ENCODE measurements at regions not wholly inside any gene's neighbourhood (a gene's known extent, or its start where the extent isn't known, plus 50 kb on each side); places are given as distances from the start of the nearest gene placed in this dataset.

DNA sequence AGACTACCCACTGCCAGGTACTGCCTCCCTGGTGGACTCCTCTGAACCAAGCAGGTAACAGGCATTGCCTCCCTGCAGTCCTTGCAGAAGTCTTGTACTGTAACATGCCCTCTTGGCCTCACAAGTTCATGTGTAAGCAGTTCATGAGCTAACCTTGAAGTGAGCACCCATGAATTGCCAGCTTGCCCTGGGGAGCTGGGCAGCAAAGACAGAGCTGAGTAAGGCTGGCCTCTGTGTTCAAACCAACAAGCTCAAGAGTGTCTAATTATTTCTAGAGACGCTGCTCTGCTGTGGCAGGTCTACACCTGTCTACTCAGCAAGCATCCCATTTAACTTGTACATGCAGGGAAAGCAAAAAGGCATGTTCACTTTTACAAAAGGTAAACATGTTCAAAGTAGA, 113.5 kb downstream of the FEM1C start:
- H3K4me3 ChIP-seq (ENCODE audit: low read length): no peak overlapping the region
- DNase-seq (ENCODE audit: low read depth): peak; percentile 49
- TF ChIP-seq, protein P1, sequence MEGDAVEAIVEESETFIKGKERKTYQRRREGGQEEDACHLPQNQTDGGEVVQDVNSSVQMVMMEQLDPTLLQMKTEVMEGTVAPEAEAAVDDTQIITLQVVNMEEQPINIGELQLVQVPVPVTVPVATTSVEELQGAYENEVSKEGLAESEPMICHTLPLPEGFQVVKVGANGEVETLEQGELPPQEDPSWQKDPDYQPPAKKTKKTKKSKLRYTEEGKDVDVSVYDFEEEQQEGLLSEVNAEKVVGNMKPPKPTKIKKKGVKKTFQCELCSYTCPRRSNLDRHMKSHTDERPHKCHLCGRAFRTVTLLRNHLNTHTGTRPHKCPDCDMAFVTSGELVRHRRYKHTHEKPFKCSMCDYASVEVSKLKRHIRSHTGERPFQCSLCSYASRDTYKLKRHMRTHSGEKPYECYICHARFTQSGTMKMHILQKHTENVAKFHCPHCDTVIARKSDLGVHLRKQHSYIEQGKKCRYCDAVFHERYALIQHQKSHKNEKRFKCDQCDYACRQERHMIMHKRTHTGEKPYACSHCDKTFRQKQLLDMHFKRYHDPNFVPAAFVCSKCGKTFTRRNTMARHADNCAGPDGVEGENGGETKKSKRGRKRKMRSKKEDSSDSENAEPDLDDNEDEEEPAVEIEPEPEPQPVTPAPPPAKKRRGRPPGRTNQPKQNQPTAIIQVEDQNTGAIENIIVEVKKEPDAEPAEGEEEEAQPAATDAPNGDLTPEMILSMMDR (IDR thresholded peaks at IDR 0.05; ENCODE audit: insufficient read depth, low read depth, low read length, missing control alignments): no peak

DNA sequence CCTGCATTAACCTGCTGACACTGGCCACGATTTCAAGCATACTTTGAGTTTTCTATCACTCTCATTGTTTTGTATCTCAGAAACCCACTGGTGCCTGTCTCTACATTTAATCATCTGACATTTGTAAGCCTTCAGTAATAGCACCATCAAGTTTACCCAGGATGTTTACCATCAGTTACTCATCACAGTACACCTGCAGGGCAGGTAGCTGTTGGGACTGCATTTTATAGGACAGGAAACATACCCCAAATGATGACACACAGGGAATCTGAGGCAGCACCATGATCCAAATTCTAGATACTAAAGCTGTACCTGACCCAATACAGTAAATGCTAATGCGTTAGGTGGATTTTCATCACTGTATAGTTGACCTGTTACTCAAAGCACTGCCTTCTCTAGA, 114.2 kb downstream of the FEM1C start:
- TF ChIP-seq, protein P1 (IDR thresholded peaks at IDR 0.05; ENCODE audit: insufficient read depth, low read depth, low read length, missing control alignments): no peak
- H3K4me3 ChIP-seq (ENCODE audit: low read length): no peak overlapping the region
- DNase-seq (ENCODE audit: low read depth): peak; percentile 67

DNA sequence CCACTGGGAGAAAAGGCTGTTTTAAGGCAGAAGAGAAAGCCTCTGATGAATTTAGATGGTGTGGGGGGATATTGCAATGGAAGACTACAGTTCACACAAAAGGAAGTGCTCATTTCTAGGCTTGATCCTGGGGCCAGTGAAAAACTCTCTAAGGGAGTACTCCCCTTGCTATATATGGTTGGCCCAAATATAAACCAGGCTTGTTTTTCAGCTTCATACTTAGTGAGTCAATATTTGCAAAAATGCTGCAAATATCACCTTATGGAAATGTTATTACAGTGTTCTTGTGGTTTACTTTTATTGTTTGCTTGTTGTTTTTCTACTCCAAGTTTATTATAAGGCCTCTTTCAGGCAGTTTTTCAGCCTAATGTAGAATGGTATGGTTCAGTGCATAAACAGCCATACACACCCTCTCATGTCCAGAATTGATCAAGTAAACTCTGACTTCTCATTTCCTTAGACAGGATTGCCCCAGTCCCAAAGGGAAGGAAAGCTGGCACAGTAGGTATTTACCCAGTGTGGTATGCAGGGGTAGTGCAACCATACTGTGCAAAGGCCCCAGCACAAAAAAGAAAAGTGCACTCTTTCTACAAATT, 115.1 kb downstream of the FEM1C start:
- no peak for DNase-seq (ENCODE audit: low read depth)
- no peak overlapping the region for H3K4me3 ChIP-seq (ENCODE audit: low read length)
- TF ChIP-seq, protein P1 (IDR thresholded peaks at IDR 0.05; ENCODE audit: insufficient read depth, low read depth, low read length, missing control alignments): no peak

DNA sequence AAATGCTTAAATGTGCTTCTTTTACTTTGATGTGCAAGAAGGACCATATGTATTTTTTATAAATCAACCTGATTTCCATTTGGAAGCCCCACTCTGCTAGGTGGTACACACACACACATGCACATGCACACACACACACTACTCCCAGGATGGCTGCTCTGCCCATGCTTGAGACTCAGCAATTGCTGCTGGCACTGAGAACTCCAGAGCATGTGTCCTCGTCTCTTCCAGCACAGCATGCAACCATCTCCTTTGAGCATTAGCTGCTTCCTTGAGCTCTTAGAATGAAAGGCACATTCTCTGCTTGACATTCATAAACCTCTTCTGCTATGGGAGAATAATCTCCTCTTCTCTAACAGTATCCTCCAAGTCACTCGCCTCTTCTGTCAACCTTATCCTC, 115.9 kb downstream of the FEM1C start:
- TF ChIP-seq, protein P1 (IDR thresholded peaks at IDR 0.05; ENCODE audit: insufficient read depth, low read depth, low read length, missing control alignments): no peak
- no peak for DNase-seq (ENCODE audit: low read depth)
- no peak overlapping the region for H3K4me3 ChIP-seq (ENCODE audit: low read length)

DNA sequence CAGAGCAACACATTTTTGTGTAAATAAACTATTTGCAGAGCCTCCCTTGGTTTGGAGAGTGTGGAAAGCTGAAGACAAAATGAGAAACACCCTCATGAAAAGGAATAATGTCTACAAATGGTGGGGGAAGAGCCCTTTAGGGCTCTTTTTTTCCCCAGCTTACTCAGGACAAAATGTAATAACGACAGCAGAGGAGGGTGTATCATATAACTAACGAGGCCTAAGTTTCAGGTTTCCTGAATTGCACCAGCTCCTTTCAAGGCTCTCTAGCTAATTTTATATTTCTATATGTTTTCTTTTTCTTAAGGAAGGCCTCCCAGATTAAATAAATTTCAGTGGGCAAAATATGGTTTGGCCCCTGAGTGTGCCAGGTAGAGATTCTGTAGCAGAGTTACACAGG, 116.3 kb downstream of the FEM1C start:
- no peak for DNase-seq (ENCODE audit: low read depth)
- H3K4me3 ChIP-seq (ENCODE audit: low read length): no peak overlapping the region
- TF ChIP-seq, protein P1 (IDR thresholded peaks at IDR 0.05; ENCODE audit: insufficient read depth, low read depth, low read length, missing control alignments): no peak

DNA sequence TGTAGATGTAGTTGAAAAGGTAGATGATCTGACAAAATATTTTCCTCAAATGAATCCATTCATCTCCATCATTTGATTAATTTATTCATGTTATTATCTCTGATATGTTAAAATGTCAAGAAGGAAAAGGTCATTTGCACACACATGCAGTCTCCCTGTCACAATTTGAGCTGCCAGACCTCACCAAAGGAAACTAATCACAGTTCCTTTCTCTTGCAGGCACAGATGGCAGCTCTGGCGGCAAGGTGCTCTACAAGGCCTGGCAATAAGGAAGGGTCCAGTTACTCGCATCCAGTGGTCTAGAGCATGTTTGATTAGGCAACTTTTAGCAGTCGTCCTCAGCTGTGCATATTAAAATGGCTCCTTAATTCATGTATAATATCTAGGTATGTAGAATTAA, 120.1 kb downstream of the FEM1C start:
- DNase-seq (ENCODE audit: low read depth): no peak
- no peak overlapping the region for H3K4me3 ChIP-seq (ENCODE audit: low read length)
- TF ChIP-seq, protein P1 (IDR thresholded peaks at IDR 0.05; ENCODE audit: insufficient read depth, low read depth, low read length, missing control alignments): no peak

DNA sequence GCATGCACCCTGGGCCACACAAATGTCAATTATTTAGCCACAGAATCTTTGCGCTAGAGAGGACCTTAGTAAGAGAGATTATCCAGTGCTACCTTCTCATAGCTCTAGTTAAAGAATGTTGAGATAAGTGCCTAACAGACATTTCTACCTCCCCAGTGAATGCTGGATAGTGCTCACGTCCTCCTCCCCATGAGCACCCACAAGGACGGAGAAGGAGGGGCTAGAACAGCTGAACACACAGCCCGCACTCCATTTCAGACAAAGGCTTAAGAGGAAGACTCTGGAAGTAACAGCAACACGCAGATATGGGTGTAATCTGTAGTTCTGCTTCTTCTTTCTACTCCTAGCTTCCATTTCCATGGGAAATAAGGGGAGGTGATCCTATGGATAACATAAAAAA, 120.5 kb downstream of the FEM1C start:
- TF ChIP-seq, protein P1 (IDR thresholded peaks at IDR 0.05; ENCODE audit: insufficient read depth, low read depth, low read length, missing control alignments): no peak
- H3K4me3 ChIP-seq (ENCODE audit: low read length): no peak overlapping the region
- DNase-seq (ENCODE audit: low read depth): no peak

Measured in epithelial cell of esophagus (primary cell).